SK-N-SH (cell line): ENCODE measurements at regions not wholly inside any gene's neighbourhood (a gene's known extent, or its start where the extent isn't known, plus 50 kb on each side); places are given as distances from the start of the nearest gene placed in this dataset.

Source experiments
- CHD2 ChIP-seq: fragments of 150-350 bp; IDR thresholded peaks from 2 replicates; pipeline ENCODE4 v1.6.1; 2018; ENCODE audit warnings: low read length; ENCODE audit not compliant: partially characterized antibody
- CTCF ChIP-seq: fragments of 200-600 bp; sonication (generic); IDR thresholded peaks from 2 replicates; pipeline ENCODE4 v1.6.1; 2017; ENCODE audit warnings: antibody characterized with exemption, mild to moderate bottlenecking, moderate library complexity
- ELF1 ChIP-seq: IDR thresholded peaks from 2 replicates; pipeline ENCODE4 v1.4.0; 2012
- EP300 ChIP-seq, 2 experiments: IDR thresholded peaks; 2 replicates each; pipeline versions ENCODE4 v1.4.0 to v1.6.1; 2012; ENCODE audit warnings: borderline replicate concordance in 1 of 2, low read depth in 1 of 2, low read length in 1 of 2
- FOXJ3 ChIP-seq: sonication (generic); formaldehyde crosslinking; IDR thresholded peaks from 2 replicates; pipeline ENCODE4 v1.5.1; 2020; ENCODE audit warnings: mild to moderate bottlenecking, missing genetic modification reagents
- GATA2 ChIP-seq: sonication (generic); formaldehyde crosslinking; IDR thresholded peaks from 2 replicates; pipeline ENCODE4 v1.5.0; 2020; ENCODE audit warnings: mild to moderate bottlenecking, missing genetic modification reagents
- MAX ChIP-seq: IDR thresholded peaks from 2 replicates; pipeline ENCODE4 v1.4.0; 2012; ENCODE audit warnings: low read depth
- MEF2A ChIP-seq: IDR thresholded peaks from 2 replicates; pipeline ENCODE4 v1.4.0; 2012; ENCODE audit warnings: low read depth, borderline replicate concordance
- RXRA ChIP-seq: IDR thresholded peaks from 2 replicates; pipeline ENCODE4 v1.4.0; 2012; ENCODE audit warnings: low read depth, mild to moderate bottlenecking, borderline replicate concordance
- SMC3 ChIP-seq: IDR thresholded peaks from 2 replicates; pipeline ENCODE4 v1.6.1; 2012; ENCODE audit warnings: low read depth, low read length, improper control_type of control experiment
- TAF1 ChIP-seq: IDR thresholded peaks from 2 replicates; pipeline ENCODE4 v1.6.1; 2012; ENCODE audit warnings: low read depth, mild to moderate bottlenecking, low read length, moderate library complexity, borderline replicate concordance
- TEAD4 ChIP-seq: IDR thresholded peaks from 2 replicates; pipeline ENCODE4 v1.4.0; 2012; ENCODE audit warnings: mild to moderate bottlenecking, borderline replicate concordance; ENCODE audit not compliant: insufficient read depth
- YY1 ChIP-seq: IDR thresholded peaks from 2 replicates; pipeline ENCODE4 v1.4.0; 2012; ENCODE audit warnings: low read depth, mild to moderate bottlenecking

- TF ChIP-seq SMC3 (no peak), EP300 (IDR thresholded peaks at IDR 0.05; ENCODE audit: borderline replicate concordance in 1 of 2, low read depth in 1 of 2, low read length in 1 of 2) (no peak), CTCF (no peak), RXRA (no peak), MEF2A (no peak), FOXJ3 (CRISPR knock-in tag) (no peak), TAF1 (no peak), YY1 (no peak), MAX (no peak), GATA2 (no peak), TEAD4 (no peak), CHD2 (no peak), ELF1 (no peak)
Measured at GRCh38 chr4:4918067-4918466, 58.6 kb downstream of the MSX1 start.
